ENCODE measurements at regions not wholly inside any gene's neighbourhood (a gene's known extent, or its start where the extent isn't known, plus 50 kb on each side); places are given as distances from the start of the nearest gene placed in this dataset.
"Not testable (repeated sequence)": the region's sequence is repeated elsewhere in the genome, so short reads cannot be mapped to it uniquely, and the experiment has no call there.

DNA sequence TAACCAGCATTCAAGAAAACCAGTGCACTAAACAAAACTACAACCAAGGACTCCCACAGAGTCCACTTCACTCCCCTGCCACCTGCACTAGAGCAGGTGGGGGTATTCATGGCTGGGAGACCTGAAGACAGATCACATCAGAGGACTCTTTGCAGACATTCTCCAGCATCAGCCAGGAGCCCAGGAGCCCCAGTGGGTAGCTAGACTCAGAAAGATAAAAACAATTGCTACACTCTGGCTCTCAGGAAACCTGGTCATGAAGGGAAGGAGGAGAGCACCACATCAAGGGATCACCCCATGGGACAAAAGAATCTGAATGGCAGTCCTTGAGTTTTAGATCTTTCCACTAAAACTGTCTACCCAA is 472.1 kb downstream of the PLPP3 start:
- DNase-seq (ENCODE audit: low spot score): no peak

DNA sequence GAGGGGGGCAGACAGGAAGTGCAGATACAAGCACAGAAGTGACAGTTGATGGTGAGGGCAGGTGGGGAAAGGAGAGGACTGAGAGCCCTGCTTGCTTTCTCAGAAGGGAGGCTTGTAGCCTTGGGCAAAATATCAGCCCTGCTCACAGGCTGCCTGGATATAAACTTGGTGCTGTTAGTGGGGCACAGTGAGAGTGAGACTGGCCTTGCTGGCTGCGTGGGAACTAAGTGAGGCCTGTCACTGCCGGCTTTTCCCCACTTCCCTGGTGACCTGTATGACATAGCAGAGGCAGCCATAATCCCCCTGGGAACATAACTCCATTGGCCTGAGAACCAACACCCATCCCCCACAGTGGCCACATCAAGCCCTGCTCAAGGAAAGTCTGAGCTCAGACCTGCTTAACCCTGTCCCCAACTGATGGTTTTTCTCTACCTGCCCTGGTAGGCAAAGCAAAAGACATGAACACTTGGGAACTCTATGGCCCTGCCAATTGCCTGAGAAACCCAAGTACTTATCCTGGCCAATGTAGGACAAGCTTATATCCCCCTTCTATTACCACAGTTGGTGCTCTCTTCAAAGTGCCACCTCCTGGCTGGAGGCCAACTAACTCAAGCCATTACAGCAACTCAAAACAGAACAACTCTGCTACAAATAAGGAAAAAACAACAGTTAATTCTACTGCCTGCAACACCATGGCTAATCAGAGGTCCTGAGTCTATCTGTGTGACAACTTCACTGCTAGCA is 472.7 kb downstream of the PLPP3 start:
- DNase-seq (ENCODE audit: low spot score): no peak

DNA sequence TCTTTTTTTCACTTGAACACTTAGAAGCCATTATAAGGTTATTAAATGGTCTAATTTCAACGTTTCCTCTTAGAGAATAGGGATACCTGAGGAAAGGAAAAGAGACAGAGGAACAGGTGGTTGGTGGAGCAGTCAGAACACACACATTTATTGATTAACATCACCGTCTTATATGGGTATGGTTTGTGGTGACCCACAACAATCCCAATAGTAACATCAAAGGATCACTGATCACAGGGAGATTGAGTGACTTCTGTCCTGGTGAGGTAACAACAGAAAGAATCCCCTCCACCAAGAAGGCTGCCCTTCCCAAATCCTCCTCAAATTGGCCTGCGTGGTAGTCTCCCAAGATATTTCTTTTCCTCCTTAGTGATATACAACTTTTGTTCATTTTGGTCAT is 474.0 kb downstream of the PLPP3 start:
- DNase-seq (ENCODE audit: low spot score): no peak

DNA sequence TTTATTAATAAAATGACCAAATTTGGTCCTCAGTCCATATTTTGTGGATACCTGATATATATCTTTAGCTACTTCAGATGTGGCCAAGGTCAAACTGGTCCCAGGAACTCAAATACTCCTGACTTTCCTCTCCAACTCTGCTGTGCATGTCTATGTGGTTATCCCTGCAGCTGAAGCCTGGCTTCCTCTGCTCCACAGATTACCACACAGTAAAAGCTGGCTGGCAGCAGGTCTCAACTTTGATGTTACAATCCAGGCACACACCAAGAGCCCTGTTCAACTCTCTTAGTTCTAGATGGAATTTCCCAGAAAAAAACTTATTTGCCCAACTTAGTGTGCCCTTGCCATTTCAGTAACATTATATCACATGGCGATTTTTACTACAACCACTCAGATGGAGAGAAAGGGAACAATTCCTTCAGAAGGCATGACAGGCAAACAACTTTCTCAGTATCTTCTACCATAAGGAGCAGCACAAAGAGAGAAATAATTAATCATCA is 479.5 kb downstream of the PLPP3 start:
- no peak for DNase-seq (ENCODE audit: low spot score)

DNA sequence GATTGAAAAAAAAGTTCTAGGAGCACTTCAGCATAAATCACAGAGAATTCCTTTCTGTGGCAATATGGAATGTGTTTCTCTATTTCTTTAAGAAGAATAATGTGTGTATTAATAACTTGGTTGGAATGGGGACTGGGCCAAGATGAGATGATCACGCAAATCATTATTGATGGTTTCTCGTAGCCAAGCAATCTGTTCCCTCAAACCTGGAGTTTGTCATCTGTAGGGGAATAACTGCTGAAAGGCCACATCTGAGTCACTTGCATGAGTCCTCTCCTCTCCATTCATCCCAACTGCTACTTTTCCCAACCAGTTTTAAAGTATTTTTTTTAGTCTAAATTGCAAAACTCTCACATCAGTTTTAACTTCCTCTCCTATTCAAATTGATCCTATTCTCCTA is 480.4 kb downstream of the PLPP3 start:
- no peak for DNase-seq (ENCODE audit: low spot score)

DNA sequence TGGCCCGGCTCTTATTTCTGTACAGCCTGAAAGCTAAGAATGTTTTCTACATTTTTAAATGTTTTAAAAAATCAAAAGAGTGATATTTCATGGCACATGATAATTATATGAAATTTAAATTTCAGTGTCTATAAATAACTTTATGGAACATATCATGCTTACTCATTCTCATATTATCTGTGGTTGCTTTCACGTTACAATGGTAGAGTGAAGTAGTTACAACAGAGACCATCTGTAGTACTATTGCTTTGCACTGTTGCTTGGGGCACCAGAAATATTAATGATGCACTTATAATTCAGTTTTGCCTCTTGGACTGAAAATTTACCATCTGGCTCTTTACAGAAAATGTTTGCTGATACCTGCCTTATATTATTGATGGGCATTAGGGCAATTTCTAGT is 481.6 kb downstream of the PLPP3 start:
- DNase-seq (ENCODE audit: low spot score): no peak

DNA sequence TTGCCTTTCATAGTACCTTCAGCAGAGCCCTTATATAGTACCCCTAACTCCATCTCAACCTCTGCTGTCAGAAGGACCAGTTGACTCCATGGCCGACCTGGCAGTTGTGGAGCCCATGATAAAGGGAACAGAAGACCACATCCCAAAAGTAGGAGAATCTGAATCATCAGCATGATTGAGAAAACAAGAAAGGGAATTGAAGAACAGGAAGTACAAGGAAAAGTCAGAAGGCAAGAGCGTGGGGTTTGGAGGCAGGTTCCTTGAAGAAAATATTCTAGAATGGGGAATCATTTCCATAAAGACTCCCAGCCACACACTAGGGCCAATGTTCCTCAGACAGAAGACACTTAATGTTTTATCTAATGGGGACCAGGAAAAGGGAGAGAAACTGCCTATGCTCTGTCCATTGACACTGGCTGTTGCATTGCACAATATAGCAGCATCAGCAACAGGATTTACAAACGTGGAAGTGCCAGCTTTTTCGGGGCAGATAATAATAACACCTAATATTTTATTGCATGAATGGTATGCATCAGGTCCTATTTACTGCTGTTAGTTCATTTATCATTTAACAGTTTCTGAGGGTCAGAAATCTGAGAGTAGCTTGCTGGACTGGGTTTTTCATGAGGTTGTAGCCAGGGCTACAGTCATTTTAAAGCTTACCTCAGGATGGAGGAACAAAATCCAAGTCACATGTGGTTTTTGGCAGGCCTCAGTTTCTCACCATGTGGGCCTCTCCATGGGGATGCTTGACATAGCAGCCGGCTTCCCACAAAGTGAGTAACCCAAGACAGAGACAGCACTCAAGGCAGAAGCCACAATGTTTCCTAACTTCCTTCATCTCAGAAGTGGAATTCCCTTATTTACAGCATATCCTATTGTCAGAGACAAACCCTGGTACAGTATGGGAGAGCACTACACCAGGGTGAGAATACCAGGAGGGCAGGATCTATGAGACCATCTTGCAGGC is 483.4 kb downstream of the PLPP3 start:
- DNase-seq (ENCODE audit: low spot score): no peak

DNA sequence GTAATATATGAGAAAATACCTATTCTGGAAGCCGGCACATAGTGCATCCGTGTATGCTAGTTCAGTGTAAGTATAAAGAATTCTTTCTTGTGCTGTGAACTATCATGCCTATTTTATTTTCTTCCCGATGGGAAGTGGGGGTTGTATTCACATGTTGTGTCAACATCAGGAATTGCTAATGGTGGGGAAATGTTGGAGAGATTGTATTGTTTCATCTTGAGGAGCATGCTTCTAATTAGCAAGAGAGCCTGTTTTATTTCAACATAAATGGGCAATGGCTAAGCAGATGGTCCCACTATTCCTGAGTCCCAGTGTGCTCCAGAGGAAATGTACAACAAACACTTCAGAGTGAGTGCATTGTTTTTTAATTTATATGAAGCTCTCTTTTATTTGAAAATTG is 485.2 kb downstream of the PLPP3 start:
- no peak for DNase-seq (ENCODE audit: low spot score)

DNA sequence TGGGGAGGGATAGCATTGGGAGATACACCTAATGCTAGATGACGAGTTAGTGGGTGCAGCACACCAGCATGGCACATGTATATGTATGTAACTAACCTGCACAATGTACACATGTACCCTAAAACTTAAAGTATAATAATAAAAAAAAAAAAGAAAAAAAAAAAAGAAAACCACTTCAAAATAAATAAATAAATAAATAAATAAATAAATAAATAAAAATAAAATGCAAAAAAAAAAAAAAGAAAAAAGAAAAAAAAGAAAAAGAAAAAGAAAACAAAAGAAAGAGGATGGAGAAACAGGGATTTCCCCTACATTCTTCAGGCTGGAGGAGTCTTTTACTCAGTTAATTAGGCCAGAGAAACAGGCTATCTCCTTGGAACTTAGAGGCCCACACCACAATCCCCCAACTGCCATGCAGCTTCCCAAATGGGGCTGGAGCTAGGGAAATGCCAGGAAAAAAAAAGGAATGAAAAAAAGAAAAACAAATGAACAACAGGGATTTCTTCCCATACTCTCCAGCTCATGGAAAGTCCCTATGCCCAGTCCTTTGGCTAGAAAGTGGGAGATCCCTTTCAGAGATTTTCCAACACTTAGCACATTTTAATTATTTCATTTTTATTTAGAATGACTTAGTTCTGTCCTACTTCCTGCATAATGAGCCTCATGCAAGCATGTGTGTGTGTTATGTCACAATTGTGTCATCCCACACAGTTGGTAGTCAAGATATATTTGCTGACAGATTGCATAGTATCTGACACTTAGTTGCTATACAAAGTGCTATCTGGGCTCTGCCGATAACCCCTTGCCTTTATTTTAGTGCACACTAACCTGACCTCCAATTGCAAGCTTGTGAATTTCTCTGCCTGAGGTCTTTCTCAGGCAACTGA is 486.4 kb downstream of the PLPP3 start:
- no peak for DNase-seq (ENCODE audit: low spot score)

DNA sequence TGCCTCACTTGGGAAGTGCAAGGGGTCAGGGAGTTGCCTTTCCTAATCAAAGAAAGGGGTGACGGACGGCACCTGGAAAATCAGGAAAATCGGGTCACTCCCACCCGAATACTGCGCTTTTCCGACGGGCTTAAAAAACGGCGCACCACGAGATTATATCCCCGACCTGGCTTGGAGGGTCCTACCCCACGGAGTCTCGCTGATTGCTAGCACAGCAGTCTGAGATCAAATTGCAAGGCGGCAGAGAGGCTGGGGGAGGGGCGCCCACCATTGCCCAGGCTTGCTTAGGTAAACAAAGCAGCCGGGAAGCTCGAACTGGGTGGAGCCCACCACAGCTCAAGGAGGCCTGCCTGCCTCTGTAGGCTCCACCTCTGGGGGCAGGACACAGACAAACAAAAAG is 489.5 kb downstream of the PLPP3 start:
- not testable (repeated sequence) for DNase-seq (ENCODE audit: low spot score)

DNA sequence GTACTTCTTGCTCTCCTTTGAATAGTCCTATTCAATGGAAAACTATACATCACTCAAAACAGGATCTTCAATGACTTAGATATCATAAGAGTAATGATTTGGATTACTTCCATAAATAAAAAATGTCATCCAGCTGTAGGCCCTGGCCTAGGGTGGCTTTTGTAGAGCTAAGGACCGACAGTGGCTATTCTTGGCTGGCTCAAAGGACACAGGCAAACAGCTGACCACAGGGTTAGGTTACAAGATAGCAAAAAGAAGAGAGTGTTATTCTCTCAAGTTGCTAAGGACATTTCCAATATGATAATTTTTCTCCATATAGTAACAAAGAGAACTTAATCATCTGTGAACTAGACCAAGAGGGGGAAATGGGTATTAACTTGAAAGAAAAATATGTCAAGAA is 495.1 kb downstream of the PLPP3 start:
- DNase-seq (ENCODE audit: low spot score): no peak

DNA sequence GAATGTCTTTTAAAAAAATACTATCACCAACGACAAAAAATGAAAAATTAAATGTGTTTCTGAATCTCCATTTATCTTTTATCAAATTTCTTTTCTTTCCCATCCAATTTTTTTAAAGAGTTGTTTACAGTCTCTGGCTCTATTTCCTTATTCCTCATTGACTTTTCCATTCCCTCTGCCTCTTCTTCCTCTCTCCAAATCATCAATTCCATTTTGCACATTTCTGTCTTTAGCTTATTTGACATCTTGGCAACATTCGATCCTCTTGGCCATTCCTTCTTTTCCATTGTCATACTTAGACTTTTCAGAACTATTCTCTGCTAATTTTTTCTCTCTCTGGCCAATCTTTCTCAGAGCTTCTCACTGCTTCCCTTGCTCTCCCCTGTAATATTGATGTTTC is 497.6 kb downstream of the PLPP3 start:
- DNase-seq (ENCODE audit: low spot score): no peak

DNA sequence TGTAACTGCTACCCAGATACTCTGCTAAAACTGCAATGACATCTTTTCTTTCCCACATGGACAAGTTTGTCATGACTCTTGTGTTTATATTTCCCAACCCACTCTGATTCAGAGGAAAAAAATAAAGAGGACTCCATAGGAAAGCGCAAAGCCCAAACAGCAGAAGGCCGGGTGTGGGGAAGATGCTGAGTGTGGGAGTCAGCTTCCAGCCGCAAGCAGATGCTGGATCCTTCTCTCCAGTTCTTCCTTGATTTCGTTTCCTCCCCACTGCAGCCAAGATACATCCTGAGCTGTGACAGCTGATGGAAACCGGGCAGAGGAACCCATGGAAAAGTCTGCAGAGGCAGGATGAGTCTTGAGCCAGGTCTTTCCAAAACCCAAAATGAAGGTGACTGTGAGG is 498.2 kb downstream of the PLPP3 start:
- DNase-seq (ENCODE audit: low spot score): no peak

DNA sequence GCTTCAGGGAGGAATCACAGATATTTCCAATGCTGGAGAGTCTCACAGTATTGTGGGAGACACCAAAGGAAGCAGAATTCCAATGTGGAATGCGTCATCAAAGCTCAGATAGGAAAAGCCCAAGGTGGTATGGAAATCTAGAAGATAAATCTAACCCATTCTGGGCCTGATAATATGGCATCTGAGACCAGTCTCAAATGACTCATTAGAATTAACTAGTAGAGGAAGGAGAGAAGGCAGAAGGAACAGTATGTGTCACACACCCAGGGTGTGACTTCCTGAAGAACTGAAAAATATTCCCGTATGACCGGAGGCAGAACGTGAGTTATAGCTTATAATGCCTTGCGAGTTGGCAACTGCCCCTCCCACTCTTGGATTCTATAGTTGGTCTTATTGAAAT is 499.2 kb downstream of the PLPP3 start:
- no peak for DNase-seq (ENCODE audit: low spot score)

DNA sequence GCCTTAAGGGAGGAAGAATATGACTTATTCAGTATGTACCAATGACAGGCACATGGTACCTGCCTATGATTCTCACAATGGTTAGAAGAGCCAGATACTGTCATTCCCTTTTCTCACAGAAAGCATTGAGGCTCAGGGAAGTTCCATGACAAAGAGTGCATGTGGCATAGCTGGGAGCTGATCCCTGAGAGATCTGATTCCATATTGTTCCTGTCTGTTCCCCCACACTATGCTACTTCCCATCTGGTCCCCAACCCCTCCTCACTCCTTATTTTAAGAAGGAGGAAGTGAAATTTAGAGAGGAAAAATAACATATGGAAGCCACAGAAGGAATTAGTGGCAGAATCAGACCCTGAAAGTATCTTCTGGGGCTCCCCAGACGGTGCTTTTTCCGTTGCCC is 500.0 kb downstream of the PLPP3 start:
- DNase-seq (ENCODE audit: low spot score): no peak

DNA sequence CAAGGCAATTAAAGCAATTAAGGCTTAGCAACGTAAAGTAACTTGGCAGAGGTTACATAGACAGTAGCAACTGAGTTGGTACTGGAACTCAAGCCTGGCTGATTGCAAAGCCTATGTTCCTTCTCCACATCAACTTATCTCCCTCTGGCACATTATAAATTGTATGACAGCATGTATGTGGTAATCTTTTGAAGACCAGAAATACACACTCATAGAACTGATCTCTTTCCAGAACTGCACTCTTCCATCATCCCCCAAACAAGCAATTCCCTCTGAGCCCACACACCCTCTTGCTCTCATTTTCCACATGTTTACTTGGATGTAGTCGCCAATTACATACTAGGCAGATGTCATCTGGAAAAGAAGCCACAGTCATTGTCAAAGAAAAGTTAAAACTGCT is 502.2 kb downstream of the PLPP3 start:
- no peak for DNase-seq (ENCODE audit: low spot score)

DNA sequence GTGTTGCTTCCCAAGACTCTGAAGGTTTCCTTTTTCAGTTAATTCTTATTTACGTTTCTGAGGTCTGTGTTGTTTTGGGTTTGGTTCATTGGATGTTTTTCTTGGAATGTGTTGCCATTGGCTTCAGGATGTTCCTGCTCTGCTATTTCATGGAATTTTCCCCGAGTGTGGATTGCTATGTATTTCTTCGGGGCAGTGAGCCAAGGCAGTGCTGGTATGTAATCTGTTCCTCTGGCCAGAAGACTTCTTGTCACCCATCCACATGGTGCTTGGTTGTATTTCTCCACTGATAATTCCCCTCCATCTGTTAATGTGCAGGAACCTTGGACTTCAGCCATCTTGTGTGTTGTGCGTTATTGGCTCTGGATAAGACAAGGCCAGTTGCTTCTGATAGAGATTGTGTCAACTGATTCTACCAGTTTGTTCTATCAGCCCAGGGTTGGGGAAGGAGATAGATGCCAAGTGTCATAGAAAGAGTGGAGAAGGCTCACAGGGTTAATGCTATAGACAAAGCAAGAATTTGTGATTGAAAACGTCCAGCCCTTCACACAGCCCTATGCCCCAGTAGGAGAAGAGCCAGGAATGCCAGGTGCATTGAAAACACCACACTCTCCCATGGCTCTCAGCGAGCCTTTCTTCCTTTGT is 505.2 kb downstream of the PLPP3 start:
- no peak for DNase-seq (ENCODE audit: low spot score)

DNA sequence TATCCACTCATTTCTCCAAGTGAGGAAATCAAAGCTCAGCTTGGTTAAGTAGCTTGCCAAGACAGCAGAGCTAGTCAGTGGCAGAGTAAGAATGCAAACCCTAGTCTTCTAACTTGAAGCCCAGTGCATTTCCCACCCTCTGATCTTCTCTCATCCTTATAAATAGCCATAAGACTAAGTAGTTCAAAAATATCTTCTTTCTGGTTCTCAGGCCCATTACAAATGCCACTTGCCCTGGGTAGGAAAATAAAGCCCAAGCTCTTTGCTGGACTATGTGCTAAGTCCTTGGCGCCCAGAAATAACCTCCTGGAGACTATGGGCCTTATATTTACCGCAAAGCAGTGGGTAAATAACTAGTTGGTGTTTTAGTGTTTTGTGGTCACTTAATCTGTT is 505.8 kb downstream of the PLPP3 start:
- no peak for DNase-seq (ENCODE audit: low spot score)

DNA sequence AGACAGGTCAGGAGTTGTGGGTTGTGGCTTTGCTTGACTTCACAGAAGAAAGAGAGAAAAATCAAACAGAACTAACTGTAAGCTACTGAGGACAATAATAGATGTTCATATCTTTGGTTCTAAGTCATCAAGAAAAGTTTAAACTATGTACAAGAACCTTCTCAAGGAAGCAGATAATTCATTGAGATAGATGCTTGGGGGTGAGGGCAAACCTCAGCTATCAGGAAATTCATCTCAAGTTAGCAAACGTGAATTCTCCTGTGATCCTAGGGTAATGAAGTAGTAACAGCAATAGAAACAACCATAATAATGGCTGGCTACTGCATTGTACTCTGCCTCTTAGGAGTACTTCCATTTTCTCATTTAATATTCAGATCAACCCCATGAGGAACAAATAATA is 506.2 kb downstream of the PLPP3 start:
- DNase-seq (ENCODE audit: low spot score): no peak

DNA sequence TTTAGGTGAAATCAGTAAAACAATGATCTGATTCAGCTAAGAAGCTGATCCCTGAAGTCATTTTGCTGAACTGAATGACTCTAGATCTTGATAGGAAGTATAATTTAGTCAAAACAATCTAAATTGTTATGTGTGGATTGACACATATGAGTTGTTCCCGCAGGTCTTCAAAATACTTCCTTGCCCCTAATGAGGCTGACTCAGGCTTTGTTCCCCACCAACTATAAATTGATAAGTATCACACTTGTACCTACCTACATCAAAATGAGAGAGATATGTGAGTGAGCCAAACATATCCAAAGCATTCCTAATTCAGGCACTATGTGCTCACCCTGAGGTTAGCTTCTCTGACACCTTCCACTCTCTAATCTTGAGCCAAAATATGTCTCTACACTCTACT is 507.1 kb downstream of the PLPP3 start:
- no peak for DNase-seq (ENCODE audit: low spot score)

DNA sequence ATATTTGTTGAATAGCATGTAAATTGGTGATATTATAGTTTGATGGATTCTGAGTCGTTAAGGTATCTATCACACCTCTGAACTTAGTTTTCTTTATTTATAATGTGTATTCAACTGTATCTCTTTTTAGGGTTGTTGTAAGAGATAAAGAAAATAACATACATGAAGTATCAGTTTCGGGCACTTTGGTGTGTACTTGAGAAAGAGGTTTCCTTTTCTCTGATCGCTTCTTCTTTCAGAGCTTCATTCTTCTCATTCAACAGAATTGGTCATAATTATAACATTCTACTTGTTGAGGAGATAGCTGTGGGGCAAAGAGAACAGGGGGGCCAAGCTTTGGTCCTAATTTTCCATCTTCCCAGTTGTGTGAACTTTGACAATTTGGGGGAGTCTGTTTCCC is 508.0 kb downstream of the PLPP3 start:
- no peak for DNase-seq (ENCODE audit: low spot score)

DNA sequence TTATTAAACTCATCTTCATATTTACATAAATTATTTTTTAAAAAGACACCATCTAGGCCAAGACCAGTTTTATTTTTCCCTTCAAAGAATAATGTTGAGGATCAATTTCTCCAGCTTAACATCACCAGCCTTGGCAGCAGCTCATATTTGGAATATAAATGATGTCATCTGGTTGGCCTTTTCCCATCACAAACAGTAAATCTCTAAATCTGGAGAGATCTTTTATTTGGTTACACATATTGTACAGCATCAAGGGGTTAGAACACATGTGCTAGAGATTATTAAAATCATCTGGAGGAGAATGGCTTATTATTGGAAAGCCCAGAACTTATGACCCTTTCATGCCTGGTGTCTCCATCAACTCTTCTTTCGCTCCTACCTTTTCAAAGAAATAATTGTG is 508.8 kb downstream of the PLPP3 start:
- DNase-seq (ENCODE audit: low spot score): no peak

Measured in CD4-positive, alpha-beta T cell treated with Interleukin-15 for 4 hours (primary cell).